Mucosa of gallbladder (tissue), 1 donor: ENCODE measurements at regions not wholly inside any gene's neighbourhood (a gene's known extent, or its start where the extent isn't known, plus 50 kb on each side); places are given as distances from the start of the nearest gene placed in this dataset.

Experiments
- DNase-seq: peaks from one replicate; pipeline ENCODE4 v3.0.0-alpha.2; 2020; ENCODE audit warnings: low spot score
- donor health status: DM: no; HTN: no; CAD: no.

GRCh38 chr6:145373826-145374225 is 361.5 kb downstream of the EPM2A start:
- no peak for DNase-seq

GRCh38 chr6:145374570-145374969 is 360.8 kb downstream of the EPM2A start:
- DNase-seq = no peak

- DNase-seq = no peak
Measured at GRCh38 chr6:145375502-145375901, 359.8 kb downstream of the EPM2A start.

- DNase-seq = no peak
Measured at GRCh38 chr6:145380186-145380585, 355.1 kb downstream of the EPM2A start.

- no peak for DNase-seq
Measured at GRCh38 chr6:145381941-145382340, 353.4 kb downstream of the EPM2A start.

GRCh38 chr6:145383428-145383827 is 351.9 kb downstream of the EPM2A start:
- no peak for DNase-seq

GRCh38 chr6:145384503-145384902 is 350.8 kb downstream of the EPM2A start:
- no peak for DNase-seq

- DNase-seq = no peak
Measured at GRCh38 chr6:145396499-145396898, 338.8 kb downstream of the EPM2A start.

- no peak for DNase-seq
Measured at GRCh38 chr6:145400508-145400907, 334.8 kb downstream of the EPM2A start.

- DNase-seq = no peak
Measured at GRCh38 chr6:145405006-145405551, 330.2 kb downstream of the EPM2A start.

GRCh38 chr6:145406783-145407182 is 328.5 kb downstream of the EPM2A start:
- no peak for DNase-seq

GRCh38 chr6:145415616-145416015 is 319.7 kb downstream of the EPM2A start:
- no peak for DNase-seq

GRCh38 chr6:145420599-145420998 is 314.7 kb downstream of the EPM2A start:
- no peak for DNase-seq

GRCh38 chr6:145423936-145424335 is 311.4 kb downstream of the EPM2A start:
- DNase-seq = no peak

- DNase-seq = no peak
Measured at GRCh38 chr6:145427232-145427631, 308.1 kb downstream of the EPM2A start.

GRCh38 chr6:145428706-145429105 is 306.6 kb downstream of the EPM2A start:
- DNase-seq = no peak

- DNase-seq = no peak
Measured at GRCh38 chr6:145442110-145442509, 293.2 kb downstream of the EPM2A start.

- no peak for DNase-seq
Measured at GRCh38 chr6:145445674-145446073, 289.6 kb downstream of the EPM2A start.

- no peak for DNase-seq
Measured at GRCh38 chr6:145451029-145451428, 284.3 kb downstream of the EPM2A start.

- DNase-seq = no peak
Measured at GRCh38 chr6:145453376-145453775, 281.9 kb downstream of the EPM2A start.

GRCh38 chr6:145454006-145454405 is 281.3 kb downstream of the EPM2A start:
- no peak for DNase-seq

- no peak for DNase-seq
Measured at GRCh38 chr6:145457556-145457955, 277.8 kb downstream of the EPM2A start.

- DNase-seq = no peak
Measured at GRCh38 chr6:145468534-145468933, 266.8 kb downstream of the EPM2A start.

- no peak for DNase-seq
Measured at GRCh38 chr6:145469021-145469420, 266.3 kb downstream of the EPM2A start.
